Memory B cell (primary cell): ENCODE measurements at regions not wholly inside any gene's neighbourhood (a gene's known extent, or its start where the extent isn't known, plus 50 kb on each side); places are given as distances from the start of the nearest gene placed in this dataset.

Experiments
- ATAC-seq: fragments of 150-1000 bp; cut with Tn5 transposase; 2 replicates; pipeline ENCODE4 v1.10.0; 2021; ENCODE audit warnings: low read depth, mild to moderate bottlenecking, moderate library complexity
- DNase-seq, 2 donors: peaks; one replicate each; pipeline ENCODE4 v3.0.0; 2022; ENCODE audit warnings: low spot score in 2 of 2
- H3K27ac Mint-ChIP-seq: one replicate; pipeline ENCODE4 v1.8.0; 2022; ENCODE audit warnings: mild to moderate bottlenecking, moderate library complexity, mixed read lengths
- H3K27me3 Mint-ChIP-seq: one replicate; pipeline ENCODE4 v1.8.0; 2022; ENCODE audit warnings: mixed read lengths
- H3K36me3 Mint-ChIP-seq: one replicate; pipeline ENCODE4 v1.8.0; 2022; ENCODE audit warnings: mild to moderate bottlenecking, mixed read lengths
- H3K4me1 Mint-ChIP-seq: one replicate; pipeline ENCODE4 v1.8.0; 2022; ENCODE audit warnings: mixed read lengths
- H3K4me3 Mint-ChIP-seq: one replicate; pipeline ENCODE4 v1.8.0; 2022; ENCODE audit warnings: mild to moderate bottlenecking, moderate library complexity, mixed read lengths
- H3K9me3 Mint-ChIP-seq: one replicate; pipeline ENCODE4 v1.8.0; 2022; ENCODE audit warnings: mixed read lengths

GRCh38 chr11:26225646-26226045 lies 106.3 kb upstream of the ANO3 start:
- ATAC-seq = no peak
- Mint-ChIP-seq H3K27me3 (no peaks in the 10 kb centered on the region), H3K4me3 (no peak overlapping the region)

GRCh38 chr11:26227301-26227746 lies 104.6 kb upstream of the ANO3 start:
- peak in 1 of 2 donors; percentile 13 for DNase-seq
- Mint-ChIP-seq H3K4me1 (no peaks in the 10 kb centered on the region), H3K27ac (no peak overlapping the region), H3K27me3 (no peaks in the 10 kb centered on the region), H3K36me3 (no peaks in the 10 kb centered on the region), H3K4me3 (no peak overlapping the region), H3K9me3 (no peaks in the 10 kb centered on the region)
- peak; percentile 79 for ATAC-seq

More at GRCh38 chr11:26225646-26226045, 106.3 kb upstream of the ANO3 start:
- Mint-ChIP-seq H3K9me3 (no peaks in the 10 kb centered on the region), H3K4me1 (no peaks in the 10 kb centered on the region), H3K27ac (no peak overlapping the region), H3K36me3 (no peaks in the 10 kb centered on the region)
- no peak for DNase-seq

- H3K9me3 Mint-ChIP-seq = no peaks in the 10 kb centered on the region
- H3K36me3 Mint-ChIP-seq = no peaks in the 10 kb centered on the region
- ATAC-seq (no peak), DNase-seq (no peak)
- H3K4me1 Mint-ChIP-seq = no peaks in the 10 kb centered on the region
- H3K27me3 Mint-ChIP-seq = no peaks in the 10 kb centered on the region
- no peak overlapping the region for H3K27ac Mint-ChIP-seq
- no peak overlapping the region for H3K4me3 Mint-ChIP-seq
Measured at GRCh38 chr11:26227883-26228502, 103.9 kb upstream of the ANO3 start.

- DNase-seq (no peak), ATAC-seq (no peak)
- no peak overlapping the region for H3K4me3 Mint-ChIP-seq
- H3K4me1 Mint-ChIP-seq = no peaks in the 10 kb centered on the region
- no peak overlapping the region for H3K27ac Mint-ChIP-seq
- H3K27me3 Mint-ChIP-seq = no peaks in the 10 kb centered on the region
- H3K9me3 Mint-ChIP-seq = no peaks in the 10 kb centered on the region
- no peaks in the 10 kb centered on the region for H3K36me3 Mint-ChIP-seq
Measured at GRCh38 chr11:26228778-26229177, 103.2 kb upstream of the ANO3 start.

GRCh38 chr11:26229257-26229656 lies 102.7 kb upstream of the ANO3 start:
- Mint-ChIP-seq H3K36me3 (no peaks in the 10 kb centered on the region), H3K27ac (no peak overlapping the region), H3K4me1 (no peaks in the 10 kb centered on the region), H3K27me3 (no peaks in the 10 kb centered on the region), H3K4me3 (no peak overlapping the region), H3K9me3 (no peaks in the 10 kb centered on the region)
- ATAC-seq = no peak
- no peak for DNase-seq

GRCh38 chr11:26229981-26230380 lies 101.9 kb upstream of the ANO3 start:
- Mint-ChIP-seq H3K27me3 (no peaks in the 10 kb centered on the region), H3K9me3 (no peaks in the 10 kb centered on the region), H3K27ac (no peak overlapping the region), H3K4me3 (no peak overlapping the region), H3K36me3 (no peaks in the 10 kb centered on the region), H3K4me1 (no peaks in the 10 kb centered on the region)
- no peak for DNase-seq
- no peak for ATAC-seq

- H3K4me1 Mint-ChIP-seq = no peaks in the 10 kb centered on the region
- no peak for DNase-seq
- no peaks in the 10 kb centered on the region for H3K27me3 Mint-ChIP-seq
Measured at GRCh38 chr11:26231252-26231661, 100.7 kb upstream of the ANO3 start.

GRCh38 chr11:26234451-26234850 lies 97.5 kb upstream of the ANO3 start:
- no peaks in the 10 kb centered on the region for H3K9me3 Mint-ChIP-seq
- no peak for ATAC-seq

More at GRCh38 chr11:26231252-26231661, 100.7 kb upstream of the ANO3 start:
- Mint-ChIP-seq H3K4me3 (no peak overlapping the region), H3K36me3 (no peaks in the 10 kb centered on the region), H3K9me3 (no peaks in the 10 kb centered on the region), H3K27ac (no peak overlapping the region)
- ATAC-seq = no peak

GRCh38 chr11:26243426-26243825 lies 88.5 kb upstream of the ANO3 start:
- Mint-ChIP-seq H3K27ac (no peak overlapping the region), H3K4me1 (no peaks in the 10 kb centered on the region), H3K27me3 (peaks cover 1% of the 10 kb centered on the region), H3K36me3 (no peaks in the 10 kb centered on the region), H3K4me3 (no peak overlapping the region), H3K9me3 (no peaks in the 10 kb centered on the region)
- ATAC-seq (no peak), DNase-seq (no peak)

More at GRCh38 chr11:26234451-26234850, 97.5 kb upstream of the ANO3 start:
- Mint-ChIP-seq H3K27ac (no peak overlapping the region), H3K4me3 (no peak overlapping the region), H3K36me3 (no peaks in the 10 kb centered on the region), H3K4me1 (no peaks in the 10 kb centered on the region), H3K27me3 (no peaks in the 10 kb centered on the region)
- DNase-seq = no peak

- no peak for ATAC-seq
- H3K27ac Mint-ChIP-seq = no peak overlapping the region
Measured at GRCh38 chr11:26244207-26244606, 87.7 kb upstream of the ANO3 start.

GRCh38 chr11:26245046-26245445 lies 86.9 kb upstream of the ANO3 start:
- no peaks in the 10 kb centered on the region for H3K36me3 Mint-ChIP-seq
- H3K27ac Mint-ChIP-seq = no peak overlapping the region
- peaks cover 3% of the 10 kb centered on the region for H3K27me3 Mint-ChIP-seq
- no peak for ATAC-seq
- H3K9me3 Mint-ChIP-seq = no peaks in the 10 kb centered on the region
- H3K4me1 Mint-ChIP-seq = no peaks in the 10 kb centered on the region
- no peak overlapping the region for H3K4me3 Mint-ChIP-seq
- no peak for DNase-seq

More at GRCh38 chr11:26244207-26244606, 87.7 kb upstream of the ANO3 start:
- no peaks in the 10 kb centered on the region for H3K36me3 Mint-ChIP-seq
- no peaks in the 10 kb centered on the region for H3K9me3 Mint-ChIP-seq
- peaks cover 3% of the 10 kb centered on the region for H3K27me3 Mint-ChIP-seq
- no peaks in the 10 kb centered on the region for H3K4me1 Mint-ChIP-seq
- no peak overlapping the region for H3K4me3 Mint-ChIP-seq
- DNase-seq = no peak

- Mint-ChIP-seq H3K36me3 (no peaks in the 10 kb centered on the region), H3K4me1 (no peaks in the 10 kb centered on the region), H3K27ac (no peak overlapping the region), H3K9me3 (no peaks in the 10 kb centered on the region), H3K4me3 (no peak overlapping the region), H3K27me3 (peaks cover 3% of the 10 kb centered on the region)
- ATAC-seq (no peak), DNase-seq (no peak)
Measured at GRCh38 chr11:26247340-26247739, 84.6 kb upstream of the ANO3 start.

GRCh38 chr11:26248661-26249060 lies 83.3 kb upstream of the ANO3 start:
- ATAC-seq (no peak), DNase-seq (no peak)
- no peaks in the 10 kb centered on the region for H3K9me3 Mint-ChIP-seq
- H3K4me1 Mint-ChIP-seq = no peaks in the 10 kb centered on the region
- no peaks in the 10 kb centered on the region for H3K36me3 Mint-ChIP-seq
- H3K4me3 Mint-ChIP-seq = no peak overlapping the region
- H3K27ac Mint-ChIP-seq = no peak overlapping the region
- peaks cover 3% of the 10 kb centered on the region for H3K27me3 Mint-ChIP-seq

- H3K4me3 Mint-ChIP-seq = no peak overlapping the region
- H3K36me3 Mint-ChIP-seq = no peaks in the 10 kb centered on the region
- H3K27me3 Mint-ChIP-seq = no peaks in the 10 kb centered on the region
- no peaks in the 10 kb centered on the region for H3K9me3 Mint-ChIP-seq
- DNase-seq (no peak), ATAC-seq (no peak)
- no peak overlapping the region for H3K27ac Mint-ChIP-seq
- no peaks in the 10 kb centered on the region for H3K4me1 Mint-ChIP-seq
Measured at GRCh38 chr11:26254378-26254777, 77.6 kb upstream of the ANO3 start.

GRCh38 chr11:26263769-26264168 lies 68.2 kb upstream of the ANO3 start:
- H3K4me3 Mint-ChIP-seq = no peak overlapping the region
- ATAC-seq (no peak), DNase-seq (no peak)
- H3K4me1 Mint-ChIP-seq = no peaks in the 10 kb centered on the region
- peaks cover 2% of the 10 kb centered on the region for H3K27me3 Mint-ChIP-seq
- H3K27ac Mint-ChIP-seq = no peak overlapping the region
- no peaks in the 10 kb centered on the region for H3K9me3 Mint-ChIP-seq
- no peaks in the 10 kb centered on the region for H3K36me3 Mint-ChIP-seq
